ENCODE measurements at regions not wholly inside any gene's neighbourhood (a gene's known extent, or its start where the extent isn't known, plus 50 kb on each side); places are given as distances from the start of the nearest gene placed in this dataset.

GRCh38 chr5:105283134-105283533 is 1720.5 kb upstream of the NUDT12 start:
- TF ChIP-seq RBAK (tag by site-specific recombination; IDR thresholded peaks at IDR 0.05) (no peak), ZFP37 (tag by site-specific recombination; IDR thresholded peaks at IDR 0.05) (no peak), ZNF10 (tag by site-specific recombination; IDR thresholded peaks at IDR 0.05) (no peak), ZNF37A (tag by site-specific recombination; IDR thresholded peaks at IDR 0.05) (no peak), ZBTB10 (tag by site-specific recombination; IDR thresholded peaks at IDR 0.05) (no peak), ZNF391 (tag by site-specific recombination; IDR thresholded peaks at IDR 0.05; ENCODE audit: borderline replicate concordance, low read depth) (no peak), ZNF155 (tag by site-specific recombination; IDR thresholded peaks at IDR 0.05) (no peak)

Measured in HEK293 (cell line).